ENCODE measurements at regions not wholly inside any gene's neighbourhood (a gene's known extent, or its start where the extent isn't known, plus 50 kb on each side); places are given as distances from the start of the nearest gene placed in this dataset.

DNA sequence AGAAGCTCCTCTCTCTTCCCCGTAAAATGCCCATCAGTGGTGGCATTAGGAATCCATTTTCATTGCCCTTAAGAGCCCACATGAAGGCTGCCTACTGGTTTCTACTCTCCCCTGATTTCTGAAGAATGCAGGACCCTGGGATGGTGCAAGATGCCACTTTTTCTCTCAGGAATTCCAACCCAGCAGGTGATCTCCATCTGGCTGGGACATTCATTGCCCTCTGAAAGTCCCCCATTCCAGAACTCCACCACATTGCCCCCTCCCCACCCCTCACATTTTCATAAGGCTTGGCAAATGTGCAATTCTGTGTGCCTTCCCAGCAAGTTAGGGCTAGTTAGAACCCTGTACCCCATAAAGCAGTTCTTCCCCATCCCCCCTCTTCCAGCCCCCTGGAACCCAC, 88.0 kb downstream of the BANF2 start:
- DNase-seq (ENCODE audit: low spot score), result no peak

DNA sequence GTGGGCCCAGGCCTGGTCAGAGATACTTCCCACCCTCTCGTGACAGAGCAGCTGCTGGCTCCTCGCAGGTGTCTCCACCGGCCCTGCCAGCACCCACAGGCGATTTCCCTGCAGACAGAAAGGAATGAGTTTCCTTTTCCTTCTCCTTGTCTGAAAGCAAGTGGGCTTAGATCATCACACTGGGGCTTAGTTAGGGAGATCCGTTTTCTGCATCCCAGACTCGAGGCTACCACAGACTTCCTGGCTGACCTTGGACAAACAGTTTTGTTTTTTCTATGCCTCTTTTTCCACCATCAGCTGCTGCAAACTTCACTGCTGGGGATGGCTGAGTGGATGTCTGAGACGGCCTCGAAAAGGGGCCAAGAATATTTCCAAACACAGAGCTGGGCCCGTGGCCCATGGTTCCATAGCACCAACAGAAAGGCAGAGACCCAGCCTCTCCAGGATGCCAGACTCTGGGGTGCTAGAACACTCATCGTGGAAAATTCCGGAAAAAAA, 86.5 kb downstream of the BANF2 start:
- DNase-seq (ENCODE audit: low spot score), result no peak

Measured in putamen (tissue), 1 donor.